SK-N-MC (cell line): ENCODE measurements at regions not wholly inside any gene's neighbourhood (a gene's known extent, or its start where the extent isn't known, plus 50 kb on each side); places are given as distances from the start of the nearest gene placed in this dataset.

ENCODE experiments used
- EZH2 ChIP-seq: fragments of 200-600 bp; sonication (generic); IDR thresholded peaks from one replicate; pipeline ENCODE4 v1.6.1; 2017; ENCODE audit warnings: antibody characterized with exemption
- POLR2AphosphoS5 ChIP-seq: IDR thresholded peaks from 2 replicates; pipeline ENCODE4 v1.6.1; 2012; ENCODE audit warnings: mild to moderate bottlenecking, low read depth, low read length, borderline replicate concordance

DNA sequence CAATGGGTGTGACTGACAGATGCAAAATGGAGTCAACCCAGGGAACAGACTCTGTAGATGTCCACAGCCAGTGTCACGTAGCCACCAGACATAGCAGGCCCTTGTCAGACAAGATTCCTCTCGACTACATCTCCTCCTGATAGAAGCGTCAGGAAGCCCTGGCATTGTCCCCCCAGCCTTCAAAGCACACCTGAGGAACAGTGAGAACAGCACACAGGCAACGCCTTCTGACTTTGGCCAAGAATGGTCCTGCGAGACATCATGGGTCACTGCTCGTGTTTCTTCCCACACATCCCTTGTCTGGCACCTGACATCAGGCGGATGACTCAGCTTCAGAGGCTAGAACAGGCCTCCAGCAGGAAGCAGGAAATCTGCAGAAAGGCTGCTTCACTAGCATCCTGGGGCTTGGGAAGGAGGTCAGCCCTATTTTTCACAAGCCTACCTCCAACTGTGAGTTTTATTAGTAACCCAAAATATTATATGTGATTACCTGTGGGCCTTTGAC lies 52.8 kb upstream of the GPR26 start:
- TF ChIP-seq EZH2 = no peak
- no peak for TF ChIP-seq POLR2AphosphoS5
